ENCODE measurements at regions not wholly inside any gene's neighbourhood (a gene's known extent, or its start where the extent isn't known, plus 50 kb on each side); places are given as distances from the start of the nearest gene placed in this dataset.

GRCh38 chr16:24478401-24478800 is 61.0 kb upstream of the RBBP6 start:
- TF ChIP-seq POLR2A (IDR thresholded peaks at IDR 0.05; ENCODE audit: low read length) (no peak), GATA1 (IDR thresholded peaks at IDR 0.05; ENCODE audit: low read depth, low read length) (no peak)
